ENCODE measurements at regions not wholly inside any gene's neighbourhood (a gene's known extent, or its start where the extent isn't known, plus 50 kb on each side); places are given as distances from the start of the nearest gene placed in this dataset.

- no peak for TF ChIP-seq GLIS3 (CRISPR knock-in tag; IDR thresholded peaks at IDR 0.05)
- TF ChIP-seq ZNF70 (CRISPR knock-in tag; IDR thresholded peaks at IDR 0.05) = no peak
- TF ChIP-seq ZFP30 (CRISPR knock-in tag; IDR thresholded peaks at IDR 0.05) = no peak
- no peak for TF ChIP-seq TSHZ2 (CRISPR knock-in tag; IDR thresholded peaks at IDR 0.05)
- TF ChIP-seq, protein P1, sequence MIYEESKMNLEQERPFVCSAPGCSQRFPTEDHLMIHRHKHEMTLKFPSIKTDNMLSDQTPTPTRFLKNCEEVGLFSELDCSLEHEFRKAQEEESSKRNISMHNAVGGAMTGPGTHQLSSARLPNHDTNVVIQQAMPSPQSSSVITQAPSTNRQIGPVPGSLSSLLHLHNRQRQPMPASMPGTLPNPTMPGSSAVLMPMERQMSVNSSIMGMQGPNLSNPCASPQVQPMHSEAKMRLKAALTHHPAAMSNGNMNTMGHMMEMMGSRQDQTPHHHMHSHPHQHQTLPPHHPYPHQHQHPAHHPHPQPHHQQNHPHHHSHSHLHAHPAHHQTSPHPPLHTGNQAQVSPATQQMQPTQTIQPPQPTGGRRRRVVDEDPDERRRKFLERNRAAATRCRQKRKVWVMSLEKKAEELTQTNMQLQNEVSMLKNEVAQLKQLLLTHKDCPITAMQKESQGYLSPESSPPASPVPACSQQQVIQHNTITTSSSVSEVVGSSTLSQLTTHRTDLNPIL (CRISPR knock-in tag; IDR thresholded peaks at IDR 0.05; ENCODE audit: low read depth) = no peak
- TF ChIP-seq ISL1 (CRISPR knock-in tag; IDR thresholded peaks at IDR 0.05) = no peak
- TF ChIP-seq TCF4 (CRISPR knock-in tag; IDR thresholded peaks at IDR 0.05; ENCODE audit: borderline replicate concordance) = no peak
- TF ChIP-seq ZFP3 (CRISPR knock-in tag; IDR thresholded peaks at IDR 0.05) = no peak
- no peak for TF ChIP-seq ESRRG (CRISPR knock-in tag; IDR thresholded peaks at IDR 0.05)
- no peak for TF ChIP-seq ZNF565 (CRISPR knock-in tag; conservative IDR thresholded peaks at IDR 0.05; ENCODE audit: low read depth)
- TF ChIP-seq BACH2 (CRISPR knock-in tag; IDR thresholded peaks at IDR 0.05; ENCODE audit: borderline replicate concordance) = no peak
- no peak for TF ChIP-seq PPARA (CRISPR knock-in tag; IDR thresholded peaks at IDR 0.05; ENCODE audit: borderline replicate concordance)
- no peak for ATAC-seq
Measured at GRCh38 chr13:73970421-73971055, 163.7 kb downstream of the KLF12 start.

DNA sequence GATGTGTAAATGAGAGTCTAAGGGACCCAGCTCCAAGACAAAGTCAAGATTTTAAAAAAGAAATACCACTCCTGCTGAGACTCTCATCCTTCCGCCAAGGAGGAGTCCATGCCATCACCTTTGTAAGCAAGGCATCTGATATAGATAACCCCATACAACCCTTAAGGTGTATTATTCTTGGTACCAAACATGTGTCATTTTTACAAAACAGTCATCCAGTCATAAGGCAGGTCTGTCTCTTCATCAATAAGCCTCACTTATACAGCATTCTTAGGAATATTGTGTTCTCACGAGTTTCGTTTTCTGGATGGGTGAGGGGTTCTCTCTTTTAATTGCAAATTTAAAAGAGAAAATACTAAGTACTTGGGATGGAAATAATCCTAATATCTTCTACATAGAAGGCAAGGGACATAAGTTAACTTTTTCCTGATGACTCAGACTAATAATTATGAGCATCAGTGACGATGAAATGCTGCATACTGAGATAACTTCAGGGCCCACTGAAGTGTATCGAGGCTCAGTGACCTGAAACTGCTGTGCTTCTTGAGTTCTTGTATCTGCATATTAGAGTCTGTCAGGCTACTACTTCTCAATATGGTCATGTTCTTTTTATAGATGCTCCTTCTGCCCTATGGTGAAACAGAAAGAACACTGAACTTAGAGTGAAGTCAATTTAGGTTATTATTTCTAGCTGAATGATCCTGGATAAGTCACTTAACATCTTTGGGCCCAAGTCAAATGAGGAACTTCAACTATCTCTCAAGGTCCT lies 166.6 kb downstream of the KLF12 start:
- ATAC-seq = no peak
- TF ChIP-seq ISL1 (CRISPR knock-in tag; IDR thresholded peaks at IDR 0.05) = no peak
- TF ChIP-seq ESRRG (CRISPR knock-in tag; IDR thresholded peaks at IDR 0.05) = no peak
- no peak for TF ChIP-seq ZFP30 (CRISPR knock-in tag; IDR thresholded peaks at IDR 0.05)
- no peak for TF ChIP-seq PPARA (CRISPR knock-in tag; IDR thresholded peaks at IDR 0.05; ENCODE audit: borderline replicate concordance)
- no peak for TF ChIP-seq GLIS3 (CRISPR knock-in tag; IDR thresholded peaks at IDR 0.05)
- no peak for TF ChIP-seq ZNF70 (CRISPR knock-in tag; IDR thresholded peaks at IDR 0.05)
- no peak for TF ChIP-seq CSRNP3 (CRISPR knock-in tag; IDR thresholded peaks at IDR 0.05)
- no peak for TF ChIP-seq CSDC2 (CRISPR knock-in tag; IDR thresholded peaks at IDR 0.05)
- TF ChIP-seq, protein P1 (CRISPR knock-in tag; IDR thresholded peaks at IDR 0.05; ENCODE audit: low read depth) = no peak
- no peak for TF ChIP-seq TCF4 (CRISPR knock-in tag; IDR thresholded peaks at IDR 0.05; ENCODE audit: borderline replicate concordance)
- no peak for TF ChIP-seq TOX (CRISPR knock-in tag; IDR thresholded peaks at IDR 0.05; ENCODE audit: borderline replicate concordance)
- no peak for TF ChIP-seq RARB (CRISPR knock-in tag; IDR thresholded peaks at IDR 0.05)
- no peak for TF ChIP-seq ZFP3 (CRISPR knock-in tag; IDR thresholded peaks at IDR 0.05)
- TF ChIP-seq SNAI2 (CRISPR knock-in tag; IDR thresholded peaks at IDR 0.05) = no peak
- TF ChIP-seq TSHZ2 (CRISPR knock-in tag; IDR thresholded peaks at IDR 0.05) = no peak
- no peak for TF ChIP-seq PATZ1 (CRISPR knock-in tag; IDR thresholded peaks at IDR 0.05; ENCODE audit: borderline replicate concordance)
- TF ChIP-seq, protein P2, sequence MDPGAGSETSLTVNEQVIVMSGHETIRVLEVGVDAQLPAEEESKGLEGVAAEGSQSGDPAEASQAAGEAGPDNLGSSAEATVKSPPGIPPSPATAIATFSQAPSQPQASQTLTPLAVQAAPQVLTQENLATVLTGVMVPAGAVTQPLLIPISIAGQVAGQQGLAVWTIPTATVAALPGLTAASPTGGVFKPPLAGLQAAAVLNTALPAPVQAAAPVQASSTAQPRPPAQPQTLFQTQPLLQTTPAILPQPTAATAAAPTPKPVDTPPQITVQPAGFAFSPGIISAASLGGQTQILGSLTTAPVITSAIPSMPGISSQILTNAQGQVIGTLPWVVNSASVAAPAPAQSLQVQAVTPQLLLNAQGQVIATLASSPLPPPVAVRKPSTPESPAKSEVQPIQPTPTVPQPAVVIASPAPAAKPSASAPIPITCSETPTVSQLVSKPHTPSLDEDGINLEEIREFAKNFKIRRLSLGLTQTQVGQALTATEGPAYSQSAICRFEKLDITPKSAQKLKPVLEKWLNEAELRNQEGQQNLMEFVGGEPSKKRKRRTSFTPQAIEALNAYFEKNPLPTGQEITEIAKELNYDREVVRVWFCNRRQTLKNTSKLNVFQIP (CRISPR knock-in tag; IDR thresholded peaks at IDR 0.05; ENCODE audit: borderline replicate concordance, low read depth) = no peak
- no peak for TF ChIP-seq OSR1 (CRISPR knock-in tag; IDR thresholded peaks at IDR 0.05)
- no peak for TF ChIP-seq BACH2 (CRISPR knock-in tag; IDR thresholded peaks at IDR 0.05; ENCODE audit: borderline replicate concordance)
